ENCODE measurements at regions not wholly inside any gene's neighbourhood (a gene's known extent, or its start where the extent isn't known, plus 50 kb on each side); places are given as distances from the start of the nearest gene placed in this dataset.

DNA sequence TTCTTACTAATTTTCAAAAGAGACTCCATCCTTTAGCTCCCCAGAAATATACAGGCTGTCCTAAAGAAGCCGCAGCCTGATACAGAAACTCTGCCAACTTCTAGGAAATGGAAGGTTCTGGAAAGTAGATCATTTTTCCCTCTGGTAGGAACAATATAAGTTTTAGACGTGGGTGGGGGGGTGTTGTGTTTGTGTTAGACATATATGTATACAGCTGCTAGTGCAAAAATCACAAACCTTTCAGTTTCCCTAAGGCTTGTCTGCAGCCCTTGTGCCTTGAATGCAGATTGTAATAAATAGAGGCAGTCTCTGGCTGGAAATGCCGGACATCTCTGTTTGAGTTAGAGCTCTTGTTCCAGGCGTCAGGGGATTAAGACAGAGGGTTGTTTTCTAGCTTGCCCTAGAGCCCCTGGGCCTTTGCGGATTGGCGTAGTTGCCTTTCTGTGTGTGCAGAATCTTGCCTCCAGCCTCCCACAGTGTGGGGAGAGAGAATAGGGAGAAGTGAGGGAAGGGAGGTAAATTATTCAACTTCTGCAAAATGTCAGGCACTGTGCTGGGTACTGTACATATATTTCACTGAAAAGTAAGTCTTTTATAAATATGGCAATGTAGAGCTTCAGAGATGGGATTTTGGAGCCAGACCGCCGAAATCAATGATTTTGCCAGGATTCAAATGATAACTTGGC is 269.7 kb downstream of the PRL start:
- H3K27me3 ChIP-seq (replicated peaks; ENCODE audit: insufficient read depth), result no peaks in the 10 kb centered on the region
- H3K4me1 ChIP-seq (ENCODE audit: control insufficient read depth in 1 of 2, low read depth in 2 of 2), result peaks cover 16 to 29% of the 10 kb centered on the region in 2 donors
- H3K36me3 ChIP-seq, result peaks cover 5% of the 10 kb centered on the region
- no peaks in the 10 kb centered on the region for H3K9me3 ChIP-seq
- ATAC-seq (ENCODE audit: insufficient number of reproducible peaks, low FRiP score, low read depth), result no peak
- TF ChIP-seq, protein P1, sequence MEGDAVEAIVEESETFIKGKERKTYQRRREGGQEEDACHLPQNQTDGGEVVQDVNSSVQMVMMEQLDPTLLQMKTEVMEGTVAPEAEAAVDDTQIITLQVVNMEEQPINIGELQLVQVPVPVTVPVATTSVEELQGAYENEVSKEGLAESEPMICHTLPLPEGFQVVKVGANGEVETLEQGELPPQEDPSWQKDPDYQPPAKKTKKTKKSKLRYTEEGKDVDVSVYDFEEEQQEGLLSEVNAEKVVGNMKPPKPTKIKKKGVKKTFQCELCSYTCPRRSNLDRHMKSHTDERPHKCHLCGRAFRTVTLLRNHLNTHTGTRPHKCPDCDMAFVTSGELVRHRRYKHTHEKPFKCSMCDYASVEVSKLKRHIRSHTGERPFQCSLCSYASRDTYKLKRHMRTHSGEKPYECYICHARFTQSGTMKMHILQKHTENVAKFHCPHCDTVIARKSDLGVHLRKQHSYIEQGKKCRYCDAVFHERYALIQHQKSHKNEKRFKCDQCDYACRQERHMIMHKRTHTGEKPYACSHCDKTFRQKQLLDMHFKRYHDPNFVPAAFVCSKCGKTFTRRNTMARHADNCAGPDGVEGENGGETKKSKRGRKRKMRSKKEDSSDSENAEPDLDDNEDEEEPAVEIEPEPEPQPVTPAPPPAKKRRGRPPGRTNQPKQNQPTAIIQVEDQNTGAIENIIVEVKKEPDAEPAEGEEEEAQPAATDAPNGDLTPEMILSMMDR (IDR thresholded peaks at IDR 0.05), result no peak
- no peak overlapping the region for H3K4me3 ChIP-seq
- no peak for DNase-seq (ENCODE audit: low spot score)
- no peak overlapping the region for H3K27ac ChIP-seq

DNA sequence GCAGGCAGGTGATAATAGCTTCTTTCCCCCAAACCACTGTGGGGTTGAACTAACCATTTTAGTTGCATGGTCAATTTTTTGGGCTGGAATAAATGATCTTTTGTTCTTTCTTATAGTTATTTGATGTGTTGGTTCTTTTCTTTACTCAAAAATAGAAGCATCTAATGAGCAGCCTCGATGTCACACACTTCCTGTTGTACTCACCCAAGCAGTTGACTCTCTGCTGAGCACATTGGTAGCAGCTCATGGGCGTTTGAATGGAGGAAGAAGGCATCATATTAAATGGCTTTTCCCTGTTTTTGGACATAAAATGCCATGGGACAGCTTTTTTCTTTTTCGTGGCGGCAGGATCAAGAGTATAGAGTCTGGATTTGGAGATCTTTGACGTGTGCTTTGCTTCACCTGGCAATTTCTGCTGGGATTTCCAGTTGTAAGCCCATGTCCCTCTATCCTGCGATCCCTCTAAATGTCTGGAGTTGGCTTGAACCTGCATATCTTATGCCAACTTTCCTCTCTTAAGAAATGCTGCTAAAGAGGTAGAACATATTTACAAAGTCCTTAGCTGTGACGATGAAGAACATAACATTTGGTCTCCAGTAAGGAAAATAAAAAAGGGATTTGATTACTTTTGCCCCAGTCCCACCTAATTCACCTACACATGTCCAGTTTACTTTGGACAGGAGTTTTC is 268.3 kb downstream of the PRL start:
- Histone ChIP-seq H3K9me3 (no peaks in the 10 kb centered on the region), H3K36me3 (no peaks in the 10 kb centered on the region), H3K27ac (peak overlapping the region; percentile 10 to 64), H3K4me3 (peak overlapping the region; percentile 37), H3K4me1 (ENCODE audit: control insufficient read depth in 1 of 2, low read depth in 2 of 2) (peaks cover 16 to 29% of the 10 kb centered on the region in 2 donors), H3K27me3 (replicated peaks; ENCODE audit: insufficient read depth) (no peaks in the 10 kb centered on the region)
- TF ChIP-seq, protein P1 (IDR thresholded peaks at IDR 0.05), result no peak
- DNase-seq (ENCODE audit: low spot score) (no peak), ATAC-seq (ENCODE audit: insufficient number of reproducible peaks, low FRiP score, low read depth) (no peak)

DNA sequence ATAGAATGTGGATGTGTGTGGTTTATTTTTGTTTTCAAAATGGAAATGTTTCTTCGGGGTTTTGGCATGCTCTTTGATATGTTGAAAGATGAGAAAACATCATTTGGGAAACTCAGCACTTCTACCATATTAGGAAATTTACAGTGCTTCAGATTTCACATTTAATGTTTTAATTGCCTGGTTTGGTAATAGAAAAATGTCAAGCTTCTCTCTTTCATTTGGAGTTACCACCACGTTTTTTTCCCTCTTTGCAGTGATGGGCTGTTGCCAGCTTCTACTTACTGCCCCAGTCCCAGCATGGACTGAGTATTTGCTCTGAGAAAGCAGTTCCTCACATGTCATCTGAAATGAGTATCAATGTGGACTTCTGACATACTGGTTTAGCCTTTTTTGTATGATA is 267.7 kb downstream of the PRL start:
- H3K27me3 ChIP-seq (replicated peaks; ENCODE audit: insufficient read depth), result no peaks in the 10 kb centered on the region
- H3K36me3 ChIP-seq, result no peaks in the 10 kb centered on the region
- TF ChIP-seq, protein P1 (IDR thresholded peaks at IDR 0.05), result no peak
- no peaks in the 10 kb centered on the region for H3K9me3 ChIP-seq
- DNase-seq (ENCODE audit: low spot score) (no peak), ATAC-seq (ENCODE audit: insufficient number of reproducible peaks, low FRiP score, low read depth) (no peak)
- peak overlapping the region; percentile 10 to 64 for H3K27ac ChIP-seq
- H3K4me3 ChIP-seq, result peak overlapping the region; percentile 37
- H3K4me1 ChIP-seq (ENCODE audit: control insufficient read depth in 1 of 2, low read depth in 2 of 2), result peaks cover 16 to 29% of the 10 kb centered on the region in 2 donors

DNA sequence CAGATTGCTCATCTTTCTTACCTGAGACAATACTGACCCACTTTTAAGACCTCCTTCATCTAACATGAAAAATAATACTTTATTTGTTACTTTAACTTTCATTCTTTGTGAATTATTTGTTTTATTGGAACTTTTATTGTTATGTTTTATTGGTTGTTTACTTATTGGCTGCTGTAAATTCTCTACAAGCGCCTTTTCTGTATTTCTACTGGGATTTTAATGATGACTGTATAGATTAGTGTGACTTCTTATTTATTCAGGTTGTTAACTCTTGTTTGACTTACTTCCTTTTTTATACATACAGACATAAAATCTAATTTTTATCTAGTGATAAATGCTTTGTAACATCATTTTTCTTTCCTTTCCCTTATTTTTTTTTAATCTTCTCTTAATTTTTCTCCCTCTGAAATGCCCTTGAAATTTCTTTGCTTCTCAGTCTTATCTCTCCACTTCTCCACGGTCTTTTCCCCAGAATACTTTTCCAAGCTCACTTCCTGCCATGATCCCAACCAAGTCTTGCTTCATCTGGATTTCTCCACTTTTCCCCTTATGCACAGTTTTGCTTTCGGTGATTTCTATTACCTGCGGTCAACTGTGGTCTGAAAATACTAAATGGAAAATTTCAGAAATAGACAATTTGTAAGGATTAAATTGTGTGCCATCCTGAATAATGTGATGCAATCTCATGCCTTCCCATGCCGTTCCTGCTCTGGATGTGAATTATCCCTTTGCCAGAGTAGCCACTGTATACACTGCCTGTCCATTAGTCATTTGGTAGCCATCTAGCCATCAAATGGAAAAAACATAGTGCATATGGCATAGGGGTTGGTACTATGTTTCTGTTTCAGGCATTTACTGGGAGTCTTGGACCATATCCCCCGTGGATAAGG is 265.9 kb downstream of the PRL start:
- DNase-seq (ENCODE audit: low spot score) (no peak), ATAC-seq (ENCODE audit: insufficient number of reproducible peaks, low FRiP score, low read depth) (no peak)
- no peak overlapping the region for H3K4me3 ChIP-seq
- TF ChIP-seq, protein P1 (IDR thresholded peaks at IDR 0.05), result no peak
- H3K4me1 ChIP-seq (ENCODE audit: control insufficient read depth in 1 of 2, low read depth in 2 of 2), result peaks cover 16 to 20% of the 10 kb centered on the region in 2 donors
- no peaks in the 10 kb centered on the region for H3K27me3 ChIP-seq (replicated peaks; ENCODE audit: insufficient read depth)
- no peak overlapping the region for H3K27ac ChIP-seq
- H3K9me3 ChIP-seq, result no peaks in the 10 kb centered on the region
- H3K36me3 ChIP-seq, result no peaks in the 10 kb centered on the region

DNA sequence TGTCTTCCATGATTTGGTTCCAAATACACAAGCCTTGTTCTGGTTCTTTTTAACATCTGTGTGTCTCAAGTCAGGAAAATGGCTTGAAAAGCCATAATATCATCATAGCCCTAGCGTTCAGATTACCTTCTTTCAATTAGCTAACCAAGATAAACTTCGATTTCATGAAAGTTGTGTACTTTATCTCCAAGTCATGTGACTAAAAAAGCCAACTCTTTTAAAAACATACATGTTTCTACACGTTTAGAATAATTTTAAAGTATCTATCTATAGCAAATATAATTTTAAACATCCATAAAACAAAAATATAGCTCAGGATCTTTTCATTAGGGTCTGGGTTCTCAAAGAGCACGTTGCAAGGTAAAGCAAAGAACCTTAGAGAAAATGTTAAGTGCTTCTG is 261.1 kb downstream of the PRL start:
- ATAC-seq (ENCODE audit: insufficient number of reproducible peaks, low FRiP score, low read depth), result no peak
- no peak overlapping the region for H3K4me3 ChIP-seq

More for the DNA sequence above, 261.1 kb downstream of the PRL start:
- peaks cover 9% of the 10 kb centered on the region for H3K9me3 ChIP-seq
- no peaks in the 10 kb centered on the region for H3K4me1 ChIP-seq (ENCODE audit: control insufficient read depth in 1 of 2, low read depth in 2 of 2)
- no peaks in the 10 kb centered on the region for H3K27me3 ChIP-seq (replicated peaks; ENCODE audit: insufficient read depth)
- DNase-seq (ENCODE audit: low spot score), result no peak
- H3K27ac ChIP-seq, result no peak overlapping the region
- TF ChIP-seq, protein P1 (IDR thresholded peaks at IDR 0.05), result no peak
- no peaks in the 10 kb centered on the region for H3K36me3 ChIP-seq
